B cell (primary cell): ENCODE measurements at regions not wholly inside any gene's neighbourhood (a gene's known extent, or its start where the extent isn't known, plus 50 kb on each side); places are given as distances from the start of the nearest gene placed in this dataset.
"Not testable (repeated sequence)": the region's sequence is repeated elsewhere in the genome, so short reads cannot be mapped to it uniquely, and the experiment has no call there.

Experiments
- EZH2 ChIP-seq: IDR thresholded peaks from 2 replicates; pipeline ENCODE4 v1.6.1; 2012; ENCODE audit warnings: borderline replicate concordance, low read depth, mild to moderate bottlenecking, moderate library complexity, low read length; ENCODE audit not compliant: insufficient read depth, poor library complexity, severe bottlenecking
- TF ChIP-seq, protein P1 (sequence below): fragments of 200-600 bp; IDR thresholded peaks from one replicate; pipeline ENCODE4 v1.8.0; 2022; ENCODE audit warnings: antibody characterized with exemption, mild to moderate bottlenecking

DNA sequence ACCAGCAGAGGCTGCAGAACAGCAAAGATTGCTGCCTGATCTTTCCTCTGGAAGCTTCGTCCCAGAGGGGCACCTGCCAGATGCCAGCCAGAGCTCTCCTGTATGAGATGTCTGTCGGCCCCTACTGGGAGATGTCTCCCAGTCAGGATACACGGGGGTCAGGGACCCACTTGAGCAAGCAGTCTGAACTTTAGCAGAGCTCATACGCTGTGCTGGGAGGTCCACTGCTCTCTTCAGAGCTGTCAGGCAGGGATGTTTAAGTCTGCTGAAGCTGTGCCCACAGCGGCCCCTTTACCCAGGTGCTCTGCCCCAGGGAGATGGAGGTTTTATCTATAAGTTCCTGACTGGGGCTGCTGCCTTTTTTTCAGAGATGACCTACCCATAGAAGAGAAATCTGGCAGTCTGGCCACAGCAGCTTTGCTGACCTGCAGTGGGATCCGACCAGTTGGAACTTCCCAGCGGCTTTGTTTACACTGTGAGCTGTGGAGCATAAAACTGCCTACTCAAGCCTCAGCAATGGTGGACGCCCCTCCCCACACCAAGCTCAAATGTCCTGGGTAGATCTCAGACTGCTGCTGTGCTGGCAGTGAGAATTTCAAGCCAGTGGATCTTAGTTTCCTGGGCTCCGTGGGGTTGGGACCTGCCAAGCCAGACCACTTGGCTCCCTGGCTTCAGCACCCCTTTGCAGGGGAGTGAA is 613.9 kb downstream of the HTR1B start:
- TF ChIP-seq, protein P1, sequence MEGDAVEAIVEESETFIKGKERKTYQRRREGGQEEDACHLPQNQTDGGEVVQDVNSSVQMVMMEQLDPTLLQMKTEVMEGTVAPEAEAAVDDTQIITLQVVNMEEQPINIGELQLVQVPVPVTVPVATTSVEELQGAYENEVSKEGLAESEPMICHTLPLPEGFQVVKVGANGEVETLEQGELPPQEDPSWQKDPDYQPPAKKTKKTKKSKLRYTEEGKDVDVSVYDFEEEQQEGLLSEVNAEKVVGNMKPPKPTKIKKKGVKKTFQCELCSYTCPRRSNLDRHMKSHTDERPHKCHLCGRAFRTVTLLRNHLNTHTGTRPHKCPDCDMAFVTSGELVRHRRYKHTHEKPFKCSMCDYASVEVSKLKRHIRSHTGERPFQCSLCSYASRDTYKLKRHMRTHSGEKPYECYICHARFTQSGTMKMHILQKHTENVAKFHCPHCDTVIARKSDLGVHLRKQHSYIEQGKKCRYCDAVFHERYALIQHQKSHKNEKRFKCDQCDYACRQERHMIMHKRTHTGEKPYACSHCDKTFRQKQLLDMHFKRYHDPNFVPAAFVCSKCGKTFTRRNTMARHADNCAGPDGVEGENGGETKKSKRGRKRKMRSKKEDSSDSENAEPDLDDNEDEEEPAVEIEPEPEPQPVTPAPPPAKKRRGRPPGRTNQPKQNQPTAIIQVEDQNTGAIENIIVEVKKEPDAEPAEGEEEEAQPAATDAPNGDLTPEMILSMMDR: not testable (repeated sequence)
- TF ChIP-seq EZH2: not testable (repeated sequence)
